CD8-positive, alpha-beta memory T cell (primary cell): ENCODE measurements at regions not wholly inside any gene's neighbourhood (a gene's known extent, or its start where the extent isn't known, plus 50 kb on each side); places are given as distances from the start of the nearest gene placed in this dataset.
"Not testable (repeated sequence)": the region's sequence is repeated elsewhere in the genome, so short reads cannot be mapped to it uniquely, and the experiment has no call there.

Source experiments
- CTCF ChIA-PET: fragments of 350-600 bp; sonication (Branson Sonifier 250); formaldehyde crosslinking; loops from one replicate; lab custom pipeline; 2021; ENCODE audit warnings: antibody characterized with exemption; lab: Charles Lee
- POLR2A ChIA-PET: fragments of 350-600 bp; sonication (Branson Sonifier 250); formaldehyde crosslinking; loops from one replicate; lab custom pipeline; 2021; ENCODE audit warnings: antibody characterized with exemption; lab: Charles Lee
- DNase-seq, 5 donors: peaks; one replicate each; pipeline versions ENCODE4 v3.0.0 to v3.0.0-alpha.2; 2020 to 2022; ENCODE audit warnings: mixed read lengths in 1 of 5
- H3K27ac ChIP-seq: one replicate; pipeline ENCODE4 v1.7.0; 2013; ENCODE audit warnings: low read depth, mild to moderate bottlenecking, low read length, moderate library complexity
- H3K27me3 ChIP-seq: 2 replicates; pipeline ENCODE4 v1.7.0; 2013; ENCODE audit warnings: low read length, mild to moderate bottlenecking; ENCODE audit not compliant: insufficient read depth, poor library complexity, severe bottlenecking
- H3K36me3 ChIP-seq: 2 replicates; pipeline ENCODE4 v1.7.0; 2013; ENCODE audit warnings: mild to moderate bottlenecking, low read length, moderate library complexity; ENCODE audit not compliant: insufficient read depth
- H3K4me1 ChIP-seq: 2 replicates; pipeline ENCODE4 v1.7.0; 2013; ENCODE audit warnings: mild to moderate bottlenecking, low read length, moderate library complexity; ENCODE audit not compliant: insufficient read depth
- H3K4me3 ChIP-seq: 2 replicates; pipeline ENCODE4 v1.7.0; 2013; ENCODE audit warnings: mild to moderate bottlenecking, low read length
- H3K9me3 ChIP-seq: 2 replicates; pipeline ENCODE4 v1.7.0; 2013; ENCODE audit warnings: mild to moderate bottlenecking, low read length
- H3K27ac Mint-ChIP-seq, 8 donors: one replicate each; pipeline ENCODE4 v1.8.0; 2020 to 2021; ENCODE audit warnings: mixed read lengths in 8 of 8, mild to moderate bottlenecking in 6 of 8, inconsistent platforms in 3 of 8, moderate library complexity in 3 of 8
- H3K27me3 Mint-ChIP-seq, 2 donors: one replicate each; pipeline ENCODE4 v1.8.0; 2020 to 2021; ENCODE audit warnings: mixed read lengths in 2 of 2, mild to moderate bottlenecking in 1 of 2, moderate library complexity in 1 of 2
- H3K36me3 Mint-ChIP-seq, 3 donors: one replicate each; pipeline ENCODE4 v1.8.0; 2020 to 2021; ENCODE audit warnings: mixed read lengths in 3 of 3, inconsistent platforms in 1 of 3, mild to moderate bottlenecking in 1 of 3
- H3K4me1 Mint-ChIP-seq, 3 donors: one replicate each; pipeline ENCODE4 v1.8.0; 2020 to 2021; ENCODE audit warnings: mixed read lengths in 3 of 3, inconsistent platforms in 1 of 3, mild to moderate bottlenecking in 1 of 3
- H3K4me3 Mint-ChIP-seq, 7 donors: one replicate each; pipeline ENCODE4 v1.8.0; 2020 to 2021; ENCODE audit warnings: mixed read lengths in 7 of 7, mild to moderate bottlenecking in 6 of 7, moderate library complexity in 4 of 7, inconsistent platforms in 2 of 7
- H3K9me3 Mint-ChIP-seq, 5 donors: one replicate each; pipeline ENCODE4 v1.8.0; 2020 to 2022; ENCODE audit warnings: mixed read lengths in 5 of 5, mild to moderate bottlenecking in 3 of 5, moderate library complexity in 2 of 5, inconsistent platforms in 1 of 5

GRCh38 chr13:18936104-18936503, 245.5 kb downstream of the TUBA3C start:
- Histone ChIP-seq H3K27ac (no peak overlapping the region), H3K4me1 (no peaks in the 10 kb centered on the region), H3K4me3 (no peak overlapping the region), H3K9me3 (no peaks in the 10 kb centered on the region), H3K36me3 (no peaks in the 10 kb centered on the region), H3K27me3 (no peaks in the 10 kb centered on the region)
- H3K4me1 Mint-ChIP-seq, result no peaks in the 10 kb centered on the region
- ChIA-PET CTCF (no interaction called here), POLR2A (no interaction called here)
- no peak overlapping the region for H3K4me3 Mint-ChIP-seq
- H3K27me3 Mint-ChIP-seq, result no peaks in the 10 kb centered on the region
- H3K27ac Mint-ChIP-seq, result no peak overlapping the region
- H3K36me3 Mint-ChIP-seq, result no peaks in the 10 kb centered on the region
- no peak for DNase-seq
- H3K9me3 Mint-ChIP-seq, result no peaks in the 10 kb centered on the region

- ChIA-PET POLR2A (no interaction called here), CTCF (no interaction called here)
- H3K36me3 ChIP-seq, result no peaks in the 10 kb centered on the region
- H3K36me3 Mint-ChIP-seq, result no peaks in the 10 kb centered on the region
- H3K27me3 Mint-ChIP-seq, result no peaks in the 10 kb centered on the region
- H3K4me1 ChIP-seq, result no peaks in the 10 kb centered on the region
- H3K27me3 ChIP-seq, result no peaks in the 10 kb centered on the region
- no peak overlapping the region for H3K27ac Mint-ChIP-seq
- no peak overlapping the region for H3K4me3 ChIP-seq
- no peaks in the 10 kb centered on the region for H3K9me3 ChIP-seq
- no peak overlapping the region for H3K4me3 Mint-ChIP-seq
- no peak for DNase-seq
- no peak overlapping the region for H3K27ac ChIP-seq
- no peaks in the 10 kb centered on the region for H3K9me3 Mint-ChIP-seq
- H3K4me1 Mint-ChIP-seq, result no peaks in the 10 kb centered on the region
These were observed 260.6 kb downstream of the TUBA3C start for GRCh38 chr13:18921063-18921462.

GRCh38 chr13:18905096-18905495, 276.5 kb downstream of the TUBA3C start:
- H3K4me1 ChIP-seq, DNase-seq, H3K4me1 Mint-ChIP-seq, H3K4me3 Mint-ChIP-seq, H3K4me3 ChIP-seq, H3K27me3 ChIP-seq, H3K27ac Mint-ChIP-seq, H3K27ac ChIP-seq, H3K27me3 Mint-ChIP-seq, H3K36me3 Mint-ChIP-seq, POLR2A ChIA-PET, H3K9me3 ChIP-seq, CTCF ChIA-PET, H3K36me3 ChIP-seq: not testable (repeated sequence)
- H3K9me3 Mint-ChIP-seq, result peaks cover 0 to 23% (median 19%) of the 10 kb centered on the region in 5 donors

GRCh38 chr13:18895411-18895810, 286.2 kb downstream of the TUBA3C start:
- H3K4me1 Mint-ChIP-seq, H3K4me3 Mint-ChIP-seq, H3K36me3 Mint-ChIP-seq, H3K27me3 ChIP-seq, H3K36me3 ChIP-seq, H3K27ac ChIP-seq, CTCF ChIA-PET, H3K4me1 ChIP-seq, H3K9me3 ChIP-seq, H3K27ac Mint-ChIP-seq, H3K27me3 Mint-ChIP-seq, POLR2A ChIA-PET, H3K9me3 Mint-ChIP-seq, DNase-seq, H3K4me3 ChIP-seq: not testable (repeated sequence)

- POLR2A ChIA-PET, H3K4me3 ChIP-seq, DNase-seq, H3K27me3 ChIP-seq, CTCF ChIA-PET, H3K27me3 Mint-ChIP-seq, H3K9me3 ChIP-seq, H3K4me1 Mint-ChIP-seq, H3K9me3 Mint-ChIP-seq, H3K36me3 Mint-ChIP-seq, H3K36me3 ChIP-seq, H3K27ac ChIP-seq, H3K4me1 ChIP-seq, H3K4me3 Mint-ChIP-seq, H3K27ac Mint-ChIP-seq: not testable (repeated sequence)
These were observed 290.4 kb downstream of the TUBA3C start for GRCh38 chr13:18891242-18891641.

- CTCF ChIA-PET, H3K4me1 Mint-ChIP-seq, H3K36me3 ChIP-seq, H3K27me3 Mint-ChIP-seq, H3K27ac Mint-ChIP-seq, H3K27ac ChIP-seq, H3K9me3 ChIP-seq, H3K27me3 ChIP-seq, H3K4me1 ChIP-seq, POLR2A ChIA-PET, H3K4me3 ChIP-seq, H3K36me3 Mint-ChIP-seq: not testable (repeated sequence)
- Mint-ChIP-seq H3K9me3 (peaks cover 0 to 15% (median 2%) of the 10 kb centered on the region in 5 donors), H3K4me3 (peak overlapping the region in 1 of 7 donors; percentile 23)
- peak in 1 of 5 donors; percentile 32 for DNase-seq
These were observed 306.5 kb downstream of the TUBA3C start for GRCh38 chr13:18874875-18875789.

GRCh38 chr13:18870557-18870956, 311.1 kb downstream of the TUBA3C start:
- H3K4me1 ChIP-seq, H3K27me3 ChIP-seq, CTCF ChIA-PET, H3K4me3 Mint-ChIP-seq, DNase-seq, H3K9me3 ChIP-seq, H3K36me3 Mint-ChIP-seq, H3K4me1 Mint-ChIP-seq, H3K27ac ChIP-seq, POLR2A ChIA-PET, H3K9me3 Mint-ChIP-seq, H3K36me3 ChIP-seq, H3K4me3 ChIP-seq, H3K27ac Mint-ChIP-seq, H3K27me3 Mint-ChIP-seq: not testable (repeated sequence)

- H3K27me3 Mint-ChIP-seq, H3K36me3 ChIP-seq, H3K9me3 ChIP-seq, H3K36me3 Mint-ChIP-seq, H3K4me3 Mint-ChIP-seq, H3K27ac Mint-ChIP-seq, H3K4me3 ChIP-seq, H3K9me3 Mint-ChIP-seq, H3K27ac ChIP-seq, H3K4me1 Mint-ChIP-seq, POLR2A ChIA-PET, H3K27me3 ChIP-seq, CTCF ChIA-PET, DNase-seq, H3K4me1 ChIP-seq: not testable (repeated sequence)
These were observed 312.3 kb downstream of the TUBA3C start for GRCh38 chr13:18869365-18869764.
